Tibial nerve (tissue), 4 donors: ENCODE measurements at regions not wholly inside any gene's neighbourhood (a gene's known extent, or its start where the extent isn't known, plus 50 kb on each side); places are given as distances from the start of the nearest gene placed in this dataset.

Experiments used
- CTCF ChIP-seq, 5 experiments: fragments of 200-600 bp in 3 of 5; fragments of 450-650 bp in 2 of 5; sonication (generic) in 3 of 5; IDR thresholded peaks; one replicate each; pipeline ENCODE4 v1.5.1; 2016 to 2019; ENCODE audit warnings: antibody characterized with exemption in 5 of 5, mild to moderate bottlenecking in 3 of 5, moderate library complexity in 2 of 5
- EP300 ChIP-seq, 2 donors: sonication (generic); formaldehyde crosslinking; IDR thresholded peaks; one replicate each; pipeline ENCODE4 v1.6.1; 2017; ENCODE audit warnings: antibody characterized with exemption in 2 of 2, mild to moderate bottlenecking in 1 of 2
- POLR2A ChIP-seq, 2 donors: fragments of 450-650 bp; IDR thresholded peaks; one replicate each; pipeline ENCODE4 v1.6.1; 2017; ENCODE audit warnings: antibody characterized with exemption in 2 of 2, mild to moderate bottlenecking in 2 of 2, moderate library complexity in 2 of 2

- TF ChIP-seq CTCF (IDR thresholded peaks at IDR 0.05) (no peak), POLR2A (IDR thresholded peaks at IDR 0.05) (no peak), EP300 (IDR thresholded peaks at IDR 0.05) (no peak)
Observed at GRCh38 chr19:31970027-31970461, 375.4 kb upstream of the ZNF507 start.
